ENCODE measurements at regions not wholly inside any gene's neighbourhood (a gene's known extent, or its start where the extent isn't known, plus 50 kb on each side); places are given as distances from the start of the nearest gene placed in this dataset.
A peak's percentile ranks its signal among the peaks of the same experiment; 100 is the strongest.

DNA sequence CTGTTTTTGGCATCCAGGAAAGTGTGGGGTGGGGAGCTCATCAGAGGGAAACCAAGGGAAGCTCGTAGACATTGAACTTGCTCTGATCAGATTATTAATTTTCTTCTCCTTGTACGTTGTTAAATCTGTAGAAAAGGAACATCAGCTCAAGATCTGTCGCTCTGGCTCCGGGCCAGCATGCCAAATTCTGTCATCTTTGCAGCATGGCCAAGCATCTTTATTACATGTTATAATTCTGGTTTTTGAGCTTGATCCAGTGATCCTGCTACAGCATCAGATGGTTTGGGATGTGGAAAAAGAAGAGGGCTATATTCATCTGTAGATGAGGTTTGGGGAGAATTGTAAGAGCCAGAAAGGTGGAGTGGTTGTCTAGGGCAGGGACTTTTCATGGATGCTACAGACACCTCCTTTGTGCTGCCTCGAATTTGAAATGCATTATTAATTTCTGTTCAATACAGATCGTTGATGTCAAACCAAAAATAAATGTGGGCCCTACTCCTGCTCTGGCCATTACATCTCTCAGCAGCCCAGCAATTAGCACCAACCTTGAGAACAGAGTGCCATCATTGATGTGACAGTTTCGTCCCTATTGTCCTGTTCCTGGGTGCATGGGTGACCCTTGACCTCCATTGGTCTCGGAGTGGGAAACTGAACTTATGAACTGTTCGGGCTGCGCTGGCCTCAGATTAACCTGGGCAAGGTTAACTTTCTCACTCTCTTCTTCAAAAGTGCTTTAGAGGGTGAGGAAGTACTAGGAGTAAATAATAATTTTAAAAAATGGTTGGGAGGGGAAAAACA, 250.8 kb downstream of the SOX4 start:
- DNase-seq (ENCODE audit: low read depth in 1 of 2, low spot score in 1 of 2), result no peak

GRCh38 chr6:21845018-21845417, 251.5 kb downstream of the SOX4 start:
- no peak for DNase-seq (ENCODE audit: low read depth in 1 of 2, low spot score in 1 of 2)

DNA sequence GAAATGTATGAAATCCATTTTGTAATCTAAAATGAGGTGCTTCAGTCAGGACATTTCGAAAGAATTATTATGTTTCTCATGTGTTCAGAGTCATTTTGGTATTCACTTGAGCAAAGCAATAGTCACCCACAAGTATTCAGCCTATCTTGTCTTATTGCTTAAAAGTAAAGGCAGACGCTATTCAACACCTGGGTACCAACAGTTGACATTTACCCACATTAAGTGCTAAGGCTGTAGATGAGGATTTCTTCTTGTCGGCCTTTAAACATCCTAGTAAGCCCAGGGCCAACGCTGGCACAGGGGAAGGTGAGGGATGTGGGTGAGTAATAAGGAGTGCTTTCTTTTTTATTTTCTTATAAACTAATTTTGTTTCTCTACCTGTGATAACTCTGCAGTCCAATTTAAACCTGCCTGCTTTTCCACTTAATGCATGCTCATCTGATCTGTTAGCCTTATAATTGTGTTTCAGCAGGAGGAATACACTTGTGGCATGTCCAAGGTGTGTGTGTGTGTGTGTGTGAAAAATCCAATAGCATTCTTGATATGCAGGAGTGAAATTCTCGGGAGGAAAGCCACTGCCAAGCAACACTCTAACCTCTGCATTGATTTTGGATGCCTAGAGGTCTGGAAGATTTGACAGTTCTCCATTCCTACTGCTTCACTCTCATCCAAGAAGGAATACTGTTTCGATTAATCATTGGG, 252.0 kb downstream of the SOX4 start:
- DNase-seq (ENCODE audit: low read depth in 1 of 2, low spot score in 1 of 2), result no peak

DNA sequence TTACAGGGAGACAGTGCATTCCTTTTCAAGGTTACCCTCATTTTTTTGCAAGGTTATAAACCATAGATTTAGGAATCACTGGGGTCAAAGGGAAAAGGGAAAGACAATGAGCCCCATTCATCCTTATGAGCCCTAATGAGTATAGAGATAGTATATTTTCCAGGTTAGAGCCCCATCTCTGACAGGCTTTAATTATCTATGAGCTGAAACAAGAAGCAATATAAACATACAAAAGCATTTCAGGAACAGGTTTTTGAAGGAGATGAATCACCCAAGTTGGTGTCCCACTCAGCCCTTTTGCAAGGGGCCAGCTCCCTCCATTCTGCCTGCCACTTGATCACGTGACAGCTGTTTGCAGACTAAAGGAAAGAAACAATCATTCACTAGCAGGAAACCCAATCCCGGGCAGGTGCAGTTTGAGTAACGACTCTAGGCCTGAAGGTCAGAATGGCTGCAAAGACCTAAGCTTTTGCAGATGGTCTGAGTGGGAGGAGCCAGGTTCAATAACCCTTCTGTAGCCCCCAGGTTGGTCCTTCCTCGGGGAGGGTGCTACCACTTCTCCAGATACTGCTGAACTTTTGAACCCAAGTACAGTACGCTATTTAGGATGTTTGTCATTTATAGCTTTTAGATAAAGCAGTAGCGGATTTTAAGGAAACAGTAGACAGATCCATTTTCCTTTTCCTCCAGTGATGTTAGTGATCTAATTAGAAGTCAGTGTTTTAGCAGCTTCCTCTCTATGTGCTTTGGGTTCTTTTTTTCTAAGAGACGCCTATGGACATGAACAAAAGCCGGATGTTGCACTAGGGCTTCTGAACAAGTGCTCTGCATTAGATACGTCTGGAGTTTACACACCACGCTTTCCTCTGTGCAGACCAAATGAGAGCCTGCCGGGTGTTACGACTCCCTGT, 253.2 kb downstream of the SOX4 start:
- DNase-seq (ENCODE audit: low read depth in 1 of 2, low spot score in 1 of 2), result peak in 1 of 2 donors; percentile 2

GRCh38 chr6:21847711-21848480, 254.3 kb downstream of the SOX4 start:
- no peak for DNase-seq (ENCODE audit: low read depth in 1 of 2, low spot score in 1 of 2)

- DNase-seq (ENCODE audit: low read depth in 1 of 2, low spot score in 1 of 2), result no peak
Observed at GRCh38 chr6:21850691-21851090, 257.1 kb downstream of the SOX4 start.

DNA sequence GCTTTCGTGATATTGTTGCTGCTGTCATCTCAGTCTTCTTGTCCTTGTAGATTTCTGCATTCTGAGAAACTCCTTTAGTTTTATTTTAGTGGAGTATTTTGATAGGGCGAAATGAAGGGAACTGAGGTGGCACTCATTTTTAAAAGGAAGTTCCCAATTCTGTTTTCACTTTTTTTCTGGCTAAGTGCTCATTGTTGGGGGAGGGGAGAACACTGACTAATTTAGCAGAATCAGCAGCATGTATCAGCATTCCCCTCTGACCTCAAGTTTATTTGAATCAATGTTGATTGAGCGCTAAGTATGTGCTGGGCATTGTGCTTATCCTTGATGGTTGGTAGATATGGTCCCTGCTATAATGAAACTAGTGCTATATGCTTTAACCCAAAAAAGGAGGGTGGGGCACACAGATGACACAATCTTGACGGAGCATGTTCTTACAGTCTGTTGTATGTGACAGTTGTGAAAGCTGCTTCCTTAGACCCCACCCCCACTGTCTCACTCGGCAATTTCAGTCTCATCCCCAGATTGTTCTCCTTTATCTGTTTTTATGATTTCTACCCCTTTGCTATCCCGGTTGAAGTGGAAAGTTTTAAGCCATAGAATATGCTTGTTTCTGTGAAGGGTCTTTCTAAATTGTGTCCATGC, 262.4 kb downstream of the SOX4 start:
- DNase-seq (ENCODE audit: low read depth in 1 of 2, low spot score in 1 of 2), result no peak

GRCh38 chr6:21856456-21856825, 262.9 kb downstream of the SOX4 start:
- no peak for DNase-seq (ENCODE audit: low read depth in 1 of 2, low spot score in 1 of 2)

DNA sequence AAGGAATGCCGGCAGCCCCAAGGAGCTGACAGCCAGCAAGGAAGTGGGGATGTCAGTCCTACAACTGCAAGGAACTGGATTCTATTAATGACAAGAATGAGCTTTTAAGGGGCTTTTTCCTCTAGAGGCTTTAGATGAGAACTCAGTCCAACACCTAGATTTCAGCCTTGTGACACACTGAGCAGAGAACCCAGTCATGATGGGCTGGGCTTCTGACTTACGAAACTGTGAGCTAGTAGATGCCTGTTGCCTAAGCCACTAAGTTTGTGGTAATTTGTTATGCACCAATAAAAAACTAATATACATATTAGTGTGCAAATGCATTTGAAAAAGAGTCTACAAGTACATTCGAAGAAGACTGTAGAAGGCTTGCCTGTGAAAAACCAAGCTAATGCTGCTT, 263.3 kb downstream of the SOX4 start:
- no peak for DNase-seq (ENCODE audit: low read depth in 1 of 2, low spot score in 1 of 2)

DNA sequence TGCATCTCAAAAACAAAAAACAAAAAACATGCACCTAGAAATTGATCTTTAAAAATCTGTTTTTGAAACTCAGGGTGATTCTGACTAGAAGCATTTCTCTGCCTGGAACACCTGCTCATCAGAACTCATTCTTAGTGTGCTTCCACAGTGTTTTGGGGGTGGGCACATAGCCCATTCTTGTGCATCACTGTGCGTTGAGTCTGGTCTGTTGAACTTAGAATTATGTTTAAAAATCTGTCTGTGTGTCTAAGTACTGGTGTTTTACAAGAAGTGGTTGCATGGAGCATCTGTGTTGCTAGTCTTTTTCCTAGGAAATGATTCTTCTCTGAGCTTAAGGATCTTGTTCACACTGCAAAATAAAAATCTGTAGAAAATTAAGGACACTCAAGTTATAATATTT, 264.5 kb downstream of the SOX4 start:
- no peak for DNase-seq (ENCODE audit: low read depth in 1 of 2, low spot score in 1 of 2)

GRCh38 chr6:21859193-21859735, 265.7 kb downstream of the SOX4 start:
- no peak for DNase-seq (ENCODE audit: low read depth in 1 of 2, low spot score in 1 of 2)

- no peak for DNase-seq (ENCODE audit: low read depth in 1 of 2, low spot score in 1 of 2)
Observed at GRCh38 chr6:21861942-21862341, 268.4 kb downstream of the SOX4 start.

DNA sequence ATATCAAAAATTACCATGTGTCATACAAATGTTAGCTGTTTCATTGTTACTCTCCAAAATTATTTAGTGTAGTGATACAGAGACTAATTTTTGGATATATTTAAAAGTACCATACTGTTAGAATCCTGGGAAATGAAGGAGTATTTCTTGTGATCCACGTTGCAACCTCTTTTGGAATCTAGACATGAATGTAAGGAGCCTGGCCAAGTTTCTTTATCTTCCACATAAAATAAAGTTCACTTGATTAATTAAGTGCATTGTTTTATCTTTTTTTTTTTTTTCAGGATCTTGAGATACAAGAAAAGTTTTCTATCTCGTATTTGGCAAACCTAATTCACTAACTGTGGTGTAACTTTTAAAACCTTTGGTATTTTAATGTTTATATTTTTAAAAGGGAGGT, 270.7 kb downstream of the SOX4 start:
- no peak for DNase-seq (ENCODE audit: low read depth in 1 of 2, low spot score in 1 of 2)

GRCh38 chr6:21868226-21868625, 274.7 kb downstream of the SOX4 start:
- DNase-seq (ENCODE audit: low read depth in 1 of 2, low spot score in 1 of 2), result no peak

GRCh38 chr6:21869085-21869771, 275.7 kb downstream of the SOX4 start:
- DNase-seq (ENCODE audit: low read depth in 1 of 2, low spot score in 1 of 2), result no peak

DNA sequence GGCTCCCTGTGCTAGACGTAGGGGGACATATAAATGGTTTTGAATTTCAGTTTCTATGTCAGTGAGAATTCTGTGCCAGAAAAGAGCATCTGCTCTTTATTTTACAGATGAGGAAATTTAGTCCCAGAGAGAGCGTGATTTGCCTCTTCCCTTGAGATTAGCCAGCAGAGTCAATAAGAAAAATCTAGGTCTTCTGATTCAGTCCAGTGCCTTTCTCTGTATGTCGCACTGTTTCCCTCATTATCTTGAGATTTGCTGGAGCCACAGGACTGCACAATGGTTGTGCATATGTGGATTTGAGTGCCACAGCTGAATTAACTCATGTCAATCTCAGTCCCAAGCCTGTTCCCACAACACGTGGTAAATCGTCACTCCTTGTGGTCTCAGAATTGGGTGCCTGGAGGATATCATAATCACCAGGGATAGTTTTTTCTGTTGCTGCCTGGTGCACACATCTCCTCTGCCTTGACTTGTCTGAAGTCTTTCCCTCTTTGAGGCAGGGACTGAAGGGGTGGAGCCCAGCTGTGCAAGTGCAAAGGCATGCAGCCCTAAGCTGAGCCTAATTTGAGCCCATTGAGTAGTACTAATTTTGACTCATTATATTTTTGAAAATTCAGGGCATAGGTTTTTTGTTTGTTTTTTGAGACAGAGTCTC, 276.7 kb downstream of the SOX4 start:
- no peak for DNase-seq (ENCODE audit: low read depth in 1 of 2, low spot score in 1 of 2)

DNA sequence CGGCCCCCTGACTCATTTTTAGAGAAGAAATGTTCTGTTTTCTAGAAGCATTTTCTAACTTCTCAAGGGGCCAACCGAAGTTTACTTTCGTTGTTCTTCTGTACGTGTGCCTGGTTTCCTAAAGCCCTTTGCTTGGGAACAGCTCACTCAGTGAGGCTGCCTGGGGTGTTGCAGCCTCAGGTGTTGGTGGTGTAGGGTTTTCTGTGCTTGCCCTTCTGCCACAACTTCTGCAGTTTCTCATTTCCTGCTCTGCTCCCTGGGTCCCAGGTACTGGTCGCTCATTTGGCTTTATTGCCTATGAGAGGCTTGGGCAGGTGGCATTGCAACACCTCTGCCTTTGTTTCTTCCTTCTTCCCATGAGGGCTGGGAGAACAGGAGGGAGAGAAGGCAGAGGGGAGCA, 278.3 kb downstream of the SOX4 start:
- DNase-seq (ENCODE audit: low read depth in 1 of 2, low spot score in 1 of 2), result no peak

DNA sequence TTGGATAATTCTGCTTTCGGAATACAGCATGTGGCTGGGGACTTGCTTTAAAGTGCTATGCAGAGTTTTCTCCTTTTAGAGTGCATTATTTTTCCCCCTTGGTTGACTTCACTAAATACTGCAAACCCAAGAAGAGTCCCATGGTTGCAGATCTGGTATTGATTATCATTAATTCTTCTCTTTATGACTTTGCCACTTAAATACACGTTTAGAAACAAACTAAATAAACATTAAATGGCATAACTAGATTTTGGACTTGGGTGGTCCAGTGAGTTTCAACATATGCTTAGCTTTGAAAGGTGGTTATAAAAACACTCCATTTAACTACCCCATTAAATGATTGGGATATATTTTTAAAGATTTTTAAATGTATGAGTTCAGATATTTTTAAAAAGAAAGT, 279.2 kb downstream of the SOX4 start:
- DNase-seq (ENCODE audit: low read depth in 1 of 2, low spot score in 1 of 2), result no peak

DNA sequence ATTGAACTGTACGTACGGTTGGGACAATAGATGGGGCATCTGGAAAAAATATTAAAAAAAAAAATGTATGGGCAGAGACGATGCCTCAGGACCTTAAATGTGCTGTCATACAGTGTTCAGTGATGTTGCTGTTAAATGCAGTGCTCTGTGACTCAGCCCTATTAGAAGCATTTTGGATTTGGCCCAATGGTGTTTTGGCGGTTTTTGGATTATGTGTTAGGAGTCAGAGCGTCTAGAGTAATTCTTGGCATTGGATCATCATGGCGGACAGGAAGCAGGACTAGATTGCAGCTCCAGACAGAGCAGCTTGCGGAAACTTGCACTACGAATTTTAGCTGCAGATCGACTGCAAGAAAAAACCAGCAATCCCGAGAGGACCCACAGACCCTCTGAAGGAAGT, 280.0 kb downstream of the SOX4 start:
- no peak for DNase-seq (ENCODE audit: low read depth in 1 of 2, low spot score in 1 of 2)
